ENCODE measurements at regions not wholly inside any gene's neighbourhood (a gene's known extent, or its start where the extent isn't known, plus 50 kb on each side); places are given as distances from the start of the nearest gene placed in this dataset.

- 79 to 82% methylated on average over 7 of the region's 7 CpGs for WGBS, 2 donors
Measured at GRCh38 chr5:135102716-135103574, 68.9 kb upstream of the PITX1 start.

DNA sequence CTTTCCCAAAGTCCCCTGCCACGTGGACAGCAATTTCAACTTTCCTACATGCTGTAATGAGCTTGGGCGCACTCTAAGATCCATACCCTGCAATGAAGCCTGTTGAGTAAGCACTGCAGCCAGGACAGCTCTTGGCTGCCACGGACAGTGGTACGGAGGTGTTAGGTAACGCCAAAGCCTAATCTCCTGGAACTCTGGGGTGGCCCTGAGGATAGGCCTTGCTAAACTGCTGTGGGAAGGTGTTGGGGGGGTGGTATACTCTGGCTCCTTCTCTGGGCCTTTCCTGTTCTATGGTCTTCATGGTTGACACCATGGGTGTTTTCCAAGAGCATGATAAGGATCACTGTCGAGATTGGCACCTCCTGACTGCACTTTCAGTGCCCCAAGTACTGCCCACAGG is 66.4 kb upstream of the PITX1 start:
- no peak for TF ChIP-seq CTCF (IDR thresholded peaks at IDR 0.05)
- TF ChIP-seq POLR2A (IDR thresholded peaks at IDR 0.05) = no peak
- peak in 1 of 2 donors; percentile 70 for DNase-seq (ENCODE audit: low spot score in 2 of 2)
- 84 to 87% methylated on average over 6 of the region's 6 CpGs for WGBS, 2 donors
- intact Hi-C loops (cut with DNase I; ENCODE audit: low total_unique reads) = no loop called here
- H3K4me3 ChIP-seq (ENCODE audit: low read depth, poor library complexity, severe bottlenecking) = no peak overlapping the region

More at GRCh38 chr5:135102716-135103574, 68.9 kb upstream of the PITX1 start:
- TF ChIP-seq POLR2A (IDR thresholded peaks at IDR 0.05) (no peak), CTCF (IDR thresholded peaks at IDR 0.05) (no peak)
- no peak overlapping the region for H3K4me3 ChIP-seq (ENCODE audit: low read depth, poor library complexity, severe bottlenecking)
- intact Hi-C loops (cut with DNase I; ENCODE audit: low total_unique reads) = no loop called here
- DNase-seq (ENCODE audit: low spot score in 2 of 2) = peak in 1 of 2 donors; percentile 59

- intact Hi-C loops (cut with DNase I; ENCODE audit: low total_unique reads) = no loop called here
- TF ChIP-seq POLR2A (IDR thresholded peaks at IDR 0.05) = no peak
- TF ChIP-seq CTCF (IDR thresholded peaks at IDR 0.05) = no peak
- H3K4me3 ChIP-seq (ENCODE audit: low read depth, poor library complexity, severe bottlenecking) = no peak overlapping the region
- DNase-seq (ENCODE audit: low spot score in 2 of 2) = peak in 1 of 2 donors; percentile 52
- 93% methylated on average over 2 to 3 of the region's 3 CpGs for WGBS, 2 donors
Measured at GRCh38 chr5:135100011-135100410, 66.0 kb upstream of the PITX1 start.

DNA sequence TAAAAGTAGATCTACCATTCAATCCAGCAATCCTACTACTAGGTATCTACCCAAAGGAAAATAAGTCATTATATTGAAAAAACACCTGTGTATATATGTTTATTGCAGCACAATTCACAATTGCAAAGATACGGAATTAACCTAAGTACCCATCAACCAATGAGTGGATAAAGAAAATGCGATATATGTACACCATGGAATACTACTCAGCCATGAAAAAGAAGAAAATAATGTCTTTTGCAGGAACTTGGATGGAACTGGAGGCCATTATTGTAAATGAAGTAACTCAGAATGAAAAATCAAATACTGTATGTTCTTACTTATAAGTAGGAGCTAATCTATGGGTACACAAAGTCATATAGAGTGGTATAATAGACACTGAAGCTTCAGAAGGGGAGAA is 63.4 kb upstream of the PITX1 start:
- 92 to 94% methylated on average over 2 of the region's 2 CpGs for WGBS, 2 donors
- TF ChIP-seq CTCF (IDR thresholded peaks at IDR 0.05) (no peak), POLR2A (IDR thresholded peaks at IDR 0.05) (no peak)
- intact Hi-C loops (cut with DNase I; ENCODE audit: low total_unique reads) = no loop called here
- H3K4me3 ChIP-seq (ENCODE audit: low read depth, poor library complexity, severe bottlenecking) = no peak overlapping the region
- no peak for DNase-seq (ENCODE audit: low spot score in 2 of 2)

DNA sequence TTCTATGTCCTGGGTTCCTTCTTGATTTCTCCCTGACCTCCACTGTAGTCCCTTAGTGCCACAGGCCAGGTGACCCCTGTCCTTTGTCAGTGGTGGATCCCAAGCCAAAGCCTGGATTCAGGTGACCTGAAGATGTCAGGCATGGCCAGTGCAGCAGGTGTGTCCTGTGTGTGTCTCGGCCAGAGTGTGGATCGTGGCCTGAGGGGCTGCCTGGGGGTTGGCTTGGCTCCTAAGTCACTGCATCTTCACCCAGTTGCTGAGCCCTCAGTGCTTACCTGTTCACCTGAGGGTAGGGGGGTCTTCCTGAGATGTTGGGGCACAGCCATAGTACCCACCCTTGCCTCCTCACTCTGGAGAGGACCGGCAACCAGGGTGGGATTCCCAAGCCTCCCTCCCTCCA is 61.8 kb upstream of the PITX1 start:
- TF ChIP-seq POLR2A (IDR thresholded peaks at IDR 0.05) = no peak
- TF ChIP-seq CTCF (IDR thresholded peaks at IDR 0.05) = no peak
- intact Hi-C loops (cut with DNase I; ENCODE audit: low total_unique reads) = no loop called here
- WGBS, 2 donors = 83 to 96% methylated on average over 3 of the region's 3 CpGs
- DNase-seq (ENCODE audit: low spot score in 2 of 2) = peak in 1 of 2 donors; percentile 72
- no peak overlapping the region for H3K4me3 ChIP-seq (ENCODE audit: low read depth, poor library complexity, severe bottlenecking)

Measured in lower leg skin (tissue), 4 donors.